HT-29 (cell line): ENCODE measurements at regions not wholly inside any gene's neighbourhood (a gene's known extent, or its start where the extent isn't known, plus 50 kb on each side); places are given as distances from the start of the nearest gene placed in this dataset.

Source experiments
- DNase-seq: peaks from one replicate; pipeline ENCODE4 v3.0.0-alpha.2; 2015; ENCODE audit warnings: low spot score

DNA sequence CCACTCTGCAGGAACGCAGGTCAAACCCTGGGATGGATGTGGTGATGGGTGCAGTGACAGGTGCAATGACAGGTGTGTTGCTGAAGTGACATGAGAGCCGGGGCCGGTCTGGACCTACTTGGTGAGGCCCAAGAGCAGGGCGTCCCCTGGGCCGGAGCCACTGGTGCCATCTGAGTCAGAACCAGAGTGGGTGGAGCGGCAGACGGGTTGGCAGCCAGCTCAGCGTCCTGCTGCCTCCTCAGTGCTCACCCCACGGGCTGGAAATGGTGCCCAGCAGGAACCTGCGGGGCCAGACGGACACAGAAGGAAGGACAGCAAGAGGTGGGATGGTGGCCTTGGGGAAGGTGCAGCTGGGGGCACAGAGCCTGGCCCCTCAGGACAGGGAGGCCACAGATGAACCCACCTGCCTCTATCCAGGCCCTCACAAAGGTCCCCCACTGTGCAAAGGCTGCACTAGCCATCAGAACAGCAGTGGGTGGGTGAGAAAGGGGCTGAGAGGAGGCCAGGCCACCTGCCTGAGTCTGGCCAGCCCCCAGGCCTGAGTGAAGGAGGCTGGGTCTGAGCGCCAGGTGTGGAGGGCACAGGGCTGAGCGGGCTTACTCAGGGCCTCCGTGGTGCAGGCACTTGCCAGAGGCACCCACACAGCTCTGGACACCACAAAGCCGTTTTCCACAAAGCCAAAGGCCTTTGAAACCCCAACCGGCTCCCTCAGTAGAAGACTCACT lies 129.0 kb upstream of the PPP2R2D start:
- DNase-seq: no peak

- no peak for DNase-seq
Observed at GRCh38 chr10:131772441-131772840, 128.4 kb upstream of the PPP2R2D start.

DNA sequence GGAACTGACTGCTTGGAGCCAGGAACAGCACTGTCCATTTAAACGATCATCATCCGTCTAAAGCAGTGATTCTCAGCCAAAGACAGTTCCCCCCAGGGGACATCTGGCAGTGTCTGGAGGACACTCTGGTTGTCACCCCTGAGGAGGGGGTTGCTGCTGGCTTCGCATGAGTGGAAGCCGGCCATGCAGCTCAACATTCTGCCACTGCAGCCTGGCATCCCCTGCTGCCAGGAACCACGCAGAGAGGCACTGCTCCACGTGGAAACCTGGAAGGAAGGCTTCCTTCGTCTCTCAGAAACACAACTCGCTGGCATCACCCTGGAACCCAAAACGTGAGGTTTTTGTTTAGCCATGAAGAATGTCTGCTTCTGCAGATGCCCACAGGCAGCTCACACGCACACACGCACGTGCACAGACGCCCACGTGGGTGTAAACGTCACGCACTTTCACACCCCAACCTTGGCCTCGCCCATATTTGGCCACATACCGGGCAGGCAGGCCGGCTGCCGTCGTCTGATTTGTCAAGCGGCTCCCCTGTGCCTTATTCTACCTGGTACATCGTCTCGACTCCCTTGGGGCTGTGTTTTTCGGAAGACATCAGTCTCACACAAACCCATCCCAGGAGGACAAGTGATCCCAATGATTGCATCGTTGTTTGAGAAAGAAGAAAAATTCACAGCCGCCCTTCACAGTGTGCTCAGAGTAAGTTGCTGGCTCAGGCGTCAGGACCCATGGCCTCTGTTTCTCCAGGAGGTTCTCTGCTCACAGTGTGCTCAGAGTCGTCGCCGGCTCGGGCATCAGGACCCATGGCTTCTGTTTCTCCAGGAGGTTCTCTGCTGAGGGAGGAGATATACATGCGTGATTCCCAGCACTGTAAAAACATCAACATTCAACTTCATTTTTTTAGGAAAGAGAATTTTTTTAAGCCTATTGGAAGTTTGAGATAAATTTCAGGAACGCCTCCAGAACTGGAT lies 127.2 kb upstream of the PPP2R2D start:
- DNase-seq: no peak

GRCh38 chr10:131774681-131775085 lies 126.1 kb upstream of the PPP2R2D start:
- DNase-seq: no peak

- no peak for DNase-seq
Observed at GRCh38 chr10:131775433-131775832, 125.4 kb upstream of the PPP2R2D start.

- DNase-seq: no peak
Observed at GRCh38 chr10:131775833-131776232, 125.0 kb upstream of the PPP2R2D start.

DNA sequence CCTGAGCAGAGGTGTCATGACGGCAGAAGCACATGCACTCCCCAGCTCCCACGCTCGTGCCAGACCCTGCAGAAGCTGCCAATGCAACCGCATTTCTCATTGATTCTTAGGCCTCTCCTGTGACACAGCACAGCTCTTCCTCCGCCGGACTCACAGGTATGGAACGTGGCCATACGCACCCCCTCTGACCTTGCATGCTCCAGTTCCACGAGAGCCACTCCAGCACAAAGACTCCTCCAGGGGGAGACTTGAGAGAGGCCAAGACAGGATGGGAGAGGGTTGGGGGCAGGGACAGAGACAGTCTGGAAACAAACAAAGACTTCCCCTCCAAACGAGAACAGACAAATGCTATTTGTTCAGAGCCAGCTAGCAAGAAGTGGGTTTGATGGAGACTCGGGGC lies 124.3 kb upstream of the PPP2R2D start:
- DNase-seq: no peak

DNA sequence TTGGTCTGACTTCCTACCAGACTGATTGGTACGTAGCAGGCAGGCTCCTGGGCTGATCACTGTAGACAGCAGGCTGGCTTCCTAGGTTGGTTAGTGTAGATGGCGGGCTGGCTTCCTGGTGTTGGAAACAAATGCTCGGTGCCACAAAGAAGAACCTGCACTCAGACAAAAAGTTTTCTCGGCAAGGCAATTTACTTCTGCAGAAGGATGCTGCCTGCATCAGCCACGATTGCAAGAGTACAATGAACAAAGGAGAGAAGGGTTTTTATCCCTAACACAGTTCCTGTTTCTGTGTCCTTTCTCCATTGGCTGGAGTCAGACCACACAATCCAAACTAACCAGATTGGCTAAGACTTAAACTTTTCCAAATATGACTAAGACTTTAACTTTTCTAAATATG lies 123.6 kb upstream of the PPP2R2D start:
- DNase-seq: no peak

DNA sequence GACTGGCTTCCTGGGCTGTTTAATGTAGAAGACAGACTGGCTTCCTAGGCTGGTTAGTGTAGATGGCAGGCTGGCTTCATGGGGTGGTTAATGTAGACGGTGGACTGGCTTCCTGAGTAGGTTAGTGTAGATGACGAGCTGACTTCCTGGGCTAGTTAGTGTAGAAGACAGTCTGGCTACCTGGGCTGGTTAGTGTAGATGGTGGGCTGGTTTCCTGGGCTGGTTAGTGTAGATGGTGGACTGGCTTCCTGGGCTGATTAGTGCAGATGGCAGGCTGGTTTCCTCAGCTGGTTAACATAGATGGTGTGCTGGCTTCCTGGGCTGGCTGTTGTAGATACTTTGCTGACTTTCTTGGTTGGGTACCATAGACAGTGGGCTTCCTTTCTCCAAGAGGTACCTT lies 122.9 kb upstream of the PPP2R2D start:
- no peak for DNase-seq

- no peak for DNase-seq
Observed at GRCh38 chr10:131778385-131778784, 122.4 kb upstream of the PPP2R2D start.

- DNase-seq: no peak
Observed at GRCh38 chr10:131778842-131779241, 122.0 kb upstream of the PPP2R2D start.

GRCh38 chr10:131779661-131780394 lies 121.0 kb upstream of the PPP2R2D start:
- DNase-seq: no peak

DNA sequence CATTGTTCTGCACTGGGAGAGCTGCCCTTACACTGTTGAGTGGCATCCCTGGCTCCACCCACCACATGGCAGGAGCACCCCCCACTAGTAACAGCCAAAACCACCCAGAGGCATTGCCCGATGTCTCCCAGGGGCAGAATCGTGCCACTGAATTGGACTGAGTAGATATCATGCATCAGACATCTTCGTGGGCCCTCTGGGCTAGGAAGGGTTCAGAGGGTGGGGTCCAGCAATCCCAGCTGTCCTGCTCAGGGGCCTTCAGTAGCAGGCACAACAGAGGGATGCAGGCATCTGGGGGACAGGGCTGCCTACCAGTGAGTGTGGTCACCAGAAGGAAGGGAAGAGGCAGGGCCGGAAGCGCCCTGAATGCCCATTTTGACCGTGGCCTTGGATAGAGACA lies 119.7 kb upstream of the PPP2R2D start:
- DNase-seq: no peak

- no peak for DNase-seq
Observed at GRCh38 chr10:131781791-131782190, 119.0 kb upstream of the PPP2R2D start.

DNA sequence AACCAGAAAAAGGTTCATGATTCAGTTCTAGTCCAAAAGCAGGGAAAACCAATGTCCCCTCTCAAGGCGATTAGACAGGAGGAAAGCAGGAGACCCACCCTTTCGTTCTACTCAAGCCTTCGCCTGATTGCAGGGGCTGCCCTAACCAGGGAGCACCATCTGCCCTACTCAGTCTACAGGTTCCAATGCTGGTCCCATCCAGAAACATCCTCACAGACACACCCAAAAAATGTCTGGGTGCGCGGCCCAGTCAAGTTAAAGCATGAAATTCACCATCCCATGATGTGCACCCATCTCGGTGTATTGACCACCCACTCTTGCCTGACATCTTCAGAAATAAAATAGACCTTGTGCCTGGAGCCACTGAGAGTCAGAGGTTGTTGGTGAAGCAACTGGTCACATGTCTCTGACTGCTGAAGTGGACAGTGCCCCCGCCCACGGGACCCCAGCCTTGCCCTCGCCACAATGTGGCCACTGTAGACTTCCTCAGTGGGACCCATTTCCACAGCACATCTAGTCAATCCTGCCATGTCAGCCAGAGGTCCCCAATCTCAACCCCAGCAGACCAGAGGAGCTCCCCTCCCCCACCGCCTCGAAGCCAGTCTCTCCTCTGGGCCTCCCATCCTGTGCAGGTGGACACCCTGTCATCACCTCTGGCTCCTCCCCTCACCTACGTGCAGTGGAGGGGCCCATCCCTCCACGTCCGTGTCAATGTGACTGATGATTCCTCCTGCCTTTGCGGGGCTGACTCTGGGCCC lies 116.3 kb upstream of the PPP2R2D start:
- DNase-seq: no peak

GRCh38 chr10:131785121-131785460 lies 115.7 kb upstream of the PPP2R2D start:
- no peak for DNase-seq

DNA sequence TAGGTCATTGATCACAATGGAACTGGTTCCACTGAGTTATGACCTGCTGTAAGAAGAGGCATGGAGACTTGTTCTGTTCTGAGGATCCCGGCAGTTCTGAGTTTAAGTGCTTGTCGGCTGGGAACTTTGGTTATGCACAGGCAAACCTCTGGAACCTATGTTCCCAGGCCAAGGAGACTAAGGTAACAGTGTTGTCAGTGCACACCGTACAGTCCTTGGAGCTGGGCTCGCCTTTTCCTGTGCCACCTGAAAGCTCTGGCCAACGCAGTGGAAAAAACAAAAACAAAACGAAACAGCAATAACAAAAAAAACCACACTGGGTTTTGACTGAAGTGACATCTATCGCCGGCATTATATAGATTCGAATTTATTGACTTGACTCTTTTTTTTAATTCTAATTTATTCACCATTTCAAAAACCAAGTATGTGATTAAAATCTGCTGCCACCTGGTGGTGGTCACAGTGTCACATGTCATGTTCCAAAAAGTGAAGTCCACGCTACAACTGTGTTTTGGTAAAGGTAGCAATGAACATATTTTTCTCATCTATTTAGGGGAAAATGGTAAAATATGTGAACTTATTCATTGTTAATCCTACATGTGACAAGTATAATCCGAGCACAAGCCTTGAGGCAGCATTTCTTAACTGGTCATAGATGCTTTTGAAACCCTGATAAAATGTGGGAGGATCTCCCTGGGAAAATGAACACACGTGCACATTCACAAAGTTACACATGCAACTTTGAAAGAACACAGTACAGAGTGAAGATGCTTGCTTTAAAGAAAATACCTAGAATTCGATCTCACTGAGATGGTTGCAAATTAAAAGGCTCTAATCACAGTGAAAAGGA lies 113.8 kb upstream of the PPP2R2D start:
- DNase-seq: peak; percentile 57

DNA sequence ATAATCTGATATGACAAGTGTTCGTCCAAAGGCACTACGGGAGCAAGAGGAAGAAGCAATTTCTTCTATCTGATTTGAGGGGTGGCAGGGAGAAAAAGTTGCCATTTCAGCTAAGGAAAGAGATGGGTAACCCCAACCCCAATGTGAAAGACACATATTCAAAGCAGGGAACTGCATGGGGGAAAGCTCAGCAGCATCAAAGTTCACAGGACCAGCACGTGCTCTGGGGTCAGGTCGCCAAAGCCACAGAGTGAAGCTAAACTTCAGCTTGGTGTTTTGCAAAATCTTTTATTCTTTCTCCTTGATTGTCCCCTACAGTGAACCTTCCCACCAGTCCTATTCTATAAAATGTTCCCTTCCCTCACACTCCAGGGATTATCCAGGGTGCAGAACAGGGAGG lies 112.8 kb upstream of the PPP2R2D start:
- no peak for DNase-seq

DNA sequence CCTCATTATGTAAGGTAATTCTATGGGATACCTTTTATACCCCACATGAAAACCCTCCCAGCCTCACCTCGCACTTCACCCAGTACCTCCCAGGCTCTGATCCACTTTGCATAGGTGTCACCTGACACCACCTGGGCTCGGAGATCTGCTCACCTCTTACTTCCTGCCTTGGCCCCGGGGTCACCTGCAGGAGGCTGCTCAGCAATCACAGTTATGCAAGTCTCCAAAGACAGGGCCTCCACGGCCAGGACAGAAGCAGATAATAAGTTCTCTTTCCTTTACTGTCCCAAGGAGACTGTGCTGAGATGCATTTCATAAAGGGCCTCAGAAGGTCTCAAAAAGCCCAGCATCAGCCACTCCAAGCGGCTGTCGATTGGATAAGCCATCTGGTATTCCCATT lies 112.4 kb upstream of the PPP2R2D start:
- no peak for DNase-seq

DNA sequence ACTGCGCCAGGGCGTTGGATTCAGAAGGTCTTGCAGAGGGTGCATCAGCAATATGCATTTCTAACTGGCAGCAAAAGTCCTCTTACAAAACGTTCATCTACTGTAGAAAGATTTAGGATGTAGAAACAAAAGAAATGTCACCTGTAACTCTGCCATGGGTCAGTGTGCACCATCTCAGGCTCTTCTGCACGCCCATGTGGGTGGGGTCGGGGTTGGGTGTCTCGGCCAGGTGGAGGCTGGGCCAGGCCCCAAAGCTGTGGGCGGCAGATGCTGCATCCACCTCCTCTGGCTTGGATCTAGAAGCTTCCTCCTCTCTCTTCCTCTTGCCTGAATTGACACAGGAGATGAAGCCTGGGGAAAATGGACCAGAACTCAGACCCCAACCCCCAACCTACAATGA lies 111.3 kb upstream of the PPP2R2D start:
- DNase-seq: no peak

DNA sequence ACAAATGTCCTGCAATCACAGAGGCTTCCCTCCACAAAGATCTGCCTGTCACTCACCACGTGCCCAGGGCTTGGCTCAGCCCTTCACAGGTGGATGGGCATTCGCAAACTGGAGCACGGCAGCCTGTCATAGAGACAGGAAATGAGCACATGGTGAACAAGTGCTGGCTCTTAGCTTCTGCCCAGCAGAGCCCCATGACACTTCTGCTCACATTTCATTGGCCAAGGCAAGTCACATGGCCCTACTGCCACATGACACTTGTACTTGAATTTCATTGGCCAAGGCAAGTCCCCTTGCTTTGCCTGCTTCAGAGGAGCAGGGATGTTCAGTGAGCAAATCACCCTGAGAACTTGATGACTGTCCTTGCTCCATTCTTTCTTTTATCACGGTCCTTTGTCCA lies 110.8 kb upstream of the PPP2R2D start:
- no peak for DNase-seq
